B cell (primary cell): ENCODE measurements at regions not wholly inside any gene's neighbourhood (a gene's known extent, or its start where the extent isn't known, plus 50 kb on each side); places are given as distances from the start of the nearest gene placed in this dataset.
A peak's percentile ranks its signal among the peaks of the same experiment; 100 is the strongest.

Experiments used
- ATAC-seq: fragments of 200-7000 bp; cut with Tn5 transposase; one replicate; pipeline ENCODE4 v1.10.0; 2021; ENCODE audit warnings: low read depth, mild to moderate bottlenecking, moderate number of reproducible peaks, moderate library complexity
- CTCF ChIA-PET: fragments of 350-600 bp; sonication (Branson Sonifier 250); formaldehyde crosslinking; loops from one replicate; lab custom pipeline; 2021; ENCODE audit warnings: antibody characterized with exemption, inconsistent platforms; lab: Charles Lee
- POLR2A ChIA-PET: fragments of 350-600 bp; sonication (Branson Sonifier 250); formaldehyde crosslinking; loops from one replicate; lab custom pipeline; 2021; ENCODE audit warnings: antibody characterized with exemption; lab: Charles Lee
- DNase-seq: peaks from one replicate; pipeline ENCODE4 v3.0.0; 2013
- H2AFZ ChIP-seq: 2 replicates; pipeline ENCODE4 v1.6.1; 2012; ENCODE audit warnings: mild to moderate bottlenecking, low read depth, low read length; ENCODE audit not compliant: insufficient read depth, poor library complexity, severe bottlenecking
- H3K27ac ChIP-seq, 2 donors: 1 replicate in 1 of 2; 2 replicates in 1 of 2; pipeline ENCODE4 v1.5.1; 2012 to 2013; ENCODE audit warnings: low read length in 2 of 2, mild to moderate bottlenecking in 2 of 2, moderate library complexity in 1 of 2
- H3K27me3 ChIP-seq, 4 experiments: fragments of 200-600 bp in 1 of 4; sonication (generic) in 1 of 4; replicated peaks in 1 of 4; 1 replicate in 2 of 4; 2 replicates in 2 of 4; pipeline versions ENCODE4 v1.6.1 to v1.7.0; 2013 to 2016; ENCODE audit warnings: low read length in 3 of 4, mild to moderate bottlenecking in 2 of 4, mixed read lengths in 1 of 4, moderate library complexity in 1 of 4; ENCODE audit not compliant: insufficient read depth in 4 of 4, control insufficient read depth in 3 of 4; ENCODE audit errors: control extremely low read depth in 1 of 4
- H3K36me3 ChIP-seq, 2 experiments: replicated peaks in 1 of 2; 1 replicate in 1 of 2; 2 replicates in 1 of 2; pipeline versions ENCODE4 v1.6.1 to v1.7.1; 2013; ENCODE audit warnings: low read length in 1 of 2; ENCODE audit not compliant: insufficient read depth in 2 of 2, control insufficient read depth in 1 of 2; ENCODE audit errors: control extremely low read depth in 1 of 2, extremely low read depth in 1 of 2
- H3K4me1 ChIP-seq, 2 donors: fragments of 200-600 bp in 1 of 2; sonication (generic) in 1 of 2; 1 replicate in 1 of 2; 2 replicates in 1 of 2; pipeline versions ENCODE4 v1.5.1 to v1.6.1; 2013 to 2017; ENCODE audit warnings: low read length in 2 of 2; ENCODE audit not compliant: control insufficient read depth in 2 of 2, insufficient read depth in 2 of 2
- H3K4me2 ChIP-seq: replicated peaks from 2 replicates; pipeline ENCODE3; 2012; ENCODE audit warnings: mild to moderate bottlenecking, low read depth, low read length; ENCODE audit not compliant: poor library complexity, severe bottlenecking
- H3K4me3 ChIP-seq, 5 experiments: fragments of 200-600 bp in 1 of 5; sonication (generic) in 1 of 5; 1 replicate in 3 of 5; 2 replicates in 2 of 5; pipeline versions ENCODE4 v1.5.1 to v1.7.0; 2011 to 2016; ENCODE audit warnings: low read length in 4 of 5, mild to moderate bottlenecking in 4 of 5, low read depth in 2 of 5, control low read depth in 1 of 5, moderate library complexity in 1 of 5; ENCODE audit not compliant: insufficient read depth in 1 of 5; ENCODE audit errors: control extremely low read depth in 1 of 5, extremely low read depth in 1 of 5
- H3K79me2 ChIP-seq: fragments of 200-600 bp; sonication (generic); one replicate; pipeline ENCODE4 v1.6.0; 2016; ENCODE audit warnings: low read length; ENCODE audit not compliant: control insufficient read depth, insufficient read depth
- H3K9ac ChIP-seq: fragments of 200-600 bp; sonication (generic); 2 replicates; pipeline ENCODE4 v1.6.1; 2017; ENCODE audit warnings: mild to moderate bottlenecking, low read length, moderate library complexity
- H3K9me3 ChIP-seq, 3 donors: one replicate each; pipeline versions ENCODE4 v1.6.1 to v1.7.1; 2013; ENCODE audit warnings: low read length in 2 of 3; ENCODE audit not compliant: control insufficient read depth in 2 of 3, insufficient read depth in 1 of 3; ENCODE audit errors: control extremely low read depth in 1 of 3
- H4K20me1 ChIP-seq: 2 replicates; pipeline ENCODE4 v1.6.0; 2012; ENCODE audit warnings: mild to moderate bottlenecking, low read length; ENCODE audit not compliant: insufficient read depth, control insufficient read depth, poor library complexity, severe bottlenecking
- H3K27ac Mint-ChIP-seq: one replicate; pipeline ENCODE4 v1.8.0; 2021; ENCODE audit warnings: mixed read lengths
- H3K27me3 Mint-ChIP-seq: one replicate; pipeline ENCODE4 v1.8.0; 2021; ENCODE audit warnings: mixed read lengths
- H3K4me1 Mint-ChIP-seq: one replicate; pipeline ENCODE4 v1.8.0; 2021; ENCODE audit warnings: mixed read lengths
- H3K4me3 Mint-ChIP-seq: one replicate; pipeline ENCODE4 v1.8.0; 2021; ENCODE audit warnings: mixed read lengths
- H3K9me3 Mint-ChIP-seq: one replicate; pipeline ENCODE4 v1.8.0; 2022; ENCODE audit warnings: mixed read lengths; ENCODE audit not compliant: insufficient read depth
- EZH2 ChIP-seq: IDR thresholded peaks from 2 replicates; pipeline ENCODE4 v1.6.1; 2012; ENCODE audit warnings: borderline replicate concordance, low read depth, mild to moderate bottlenecking, moderate library complexity, low read length; ENCODE audit not compliant: insufficient read depth, poor library complexity, severe bottlenecking
- WGBS: methylation state at CpG from one replicate; pipeline ENCODE4 v1.1.5; 2013; ENCODE audit warnings: missing lambda C conversion rate; ENCODE audit not compliant: insufficient coverage; 5-methylcytosine and 5-hydroxymethylcytosine counted together
- intact Hi-C: fragments of 100-400 bp; cut with micrococcal nuclease; formaldehyde crosslinking; loops from one replicate; pipeline ENCODE4 v1.10.0; 2022
- TF ChIP-seq, protein P1 (sequence below): fragments of 200-600 bp; IDR thresholded peaks from one replicate; pipeline ENCODE4 v1.8.0; 2022; ENCODE audit warnings: antibody characterized with exemption, mild to moderate bottlenecking

DNA sequence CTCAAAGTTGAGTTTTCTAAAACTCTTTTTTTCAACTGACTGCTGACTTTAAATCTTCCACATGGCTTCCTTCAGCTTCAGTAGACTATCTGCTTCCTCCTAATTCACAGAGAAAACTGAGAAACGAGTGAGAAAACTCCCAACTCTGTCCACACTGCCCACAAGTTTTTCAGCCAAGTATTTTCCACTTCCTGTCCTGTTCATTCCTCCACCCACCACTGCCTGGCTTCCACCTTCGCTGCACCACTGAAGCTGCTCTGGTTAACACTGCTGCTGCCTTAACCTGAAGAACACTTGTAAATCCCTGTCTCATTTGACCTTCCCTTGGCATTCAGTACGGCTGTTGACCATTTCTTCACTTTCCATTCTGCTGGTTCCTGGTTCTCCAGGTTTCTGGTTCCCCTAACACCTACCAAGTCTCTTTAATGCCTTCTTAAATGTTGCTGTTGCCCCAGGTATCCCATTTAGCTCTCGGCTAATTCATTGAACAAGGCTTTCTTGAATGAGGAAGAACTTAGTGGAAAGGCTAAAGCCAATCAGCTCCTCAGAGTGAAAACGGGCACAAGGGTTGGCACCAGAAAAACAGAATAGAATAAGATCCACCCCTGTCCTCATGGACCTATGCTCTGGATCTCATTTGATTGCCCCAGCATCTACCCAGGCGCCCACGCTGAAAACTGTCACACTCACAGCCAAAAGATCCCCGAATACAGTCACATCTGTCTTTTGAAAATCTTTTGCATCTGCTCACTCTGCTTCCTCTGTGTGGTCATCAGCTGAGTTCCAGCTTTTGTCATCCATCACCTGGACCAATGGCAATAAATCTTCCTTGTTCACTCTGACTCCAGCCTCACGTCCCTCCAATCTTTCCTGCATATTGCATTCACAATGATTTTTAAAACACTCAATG lies 104.4 kb upstream of the TAB2 start:
- DNase-seq (no peak), ATAC-seq (no peak)
- H3K79me2 ChIP-seq: no peaks in the 10 kb centered on the region
- H3K4me1 Mint-ChIP-seq: peaks cover 20% of the 10 kb centered on the region
- 19% methylated on average over 8 of the region's 9 CpGs for WGBS
- intact Hi-C loops: loop anchor here (5.0 kb wide), 1 partner anchor 34 kb away; no protein-coding TSS in a partner anchor
- no peak overlapping the region for H3K27ac ChIP-seq
- H3K4me1 ChIP-seq: peaks cover 28 to 32% of the 10 kb centered on the region in 2 donors
- ChIA-PET POLR2A (interaction anchor here (0.6 kb wide), 1 partner anchor 773 kb away, joined by 5 read pairs; no protein-coding TSS in a partner anchor), CTCF (interaction anchor here (1.0 to 1.4 kb wide), 2 partner anchors 12 to 219 kb away, joined by 3 read pairs; no protein-coding TSS in a partner anchor)
- no peaks in the 10 kb centered on the region for H4K20me1 ChIP-seq
- no peak overlapping the region for H3K27ac Mint-ChIP-seq
- peak overlapping the region; percentile 31 for H2AFZ ChIP-seq
- H3K9me3 Mint-ChIP-seq: no peaks in the 10 kb centered on the region
- H3K4me3 ChIP-seq: no peak overlapping the region
- no peaks in the 10 kb centered on the region for H3K9me3 ChIP-seq
- H3K36me3 ChIP-seq: no peaks in the 10 kb centered on the region
- no peaks in the 10 kb centered on the region for H3K27me3 Mint-ChIP-seq
- no peaks in the 10 kb centered on the region for H3K27me3 ChIP-seq
- no peak overlapping the region for H3K4me3 Mint-ChIP-seq
- H3K9ac ChIP-seq: no peak overlapping the region
- no peak for TF ChIP-seq EZH2
- TF ChIP-seq, protein P1, sequence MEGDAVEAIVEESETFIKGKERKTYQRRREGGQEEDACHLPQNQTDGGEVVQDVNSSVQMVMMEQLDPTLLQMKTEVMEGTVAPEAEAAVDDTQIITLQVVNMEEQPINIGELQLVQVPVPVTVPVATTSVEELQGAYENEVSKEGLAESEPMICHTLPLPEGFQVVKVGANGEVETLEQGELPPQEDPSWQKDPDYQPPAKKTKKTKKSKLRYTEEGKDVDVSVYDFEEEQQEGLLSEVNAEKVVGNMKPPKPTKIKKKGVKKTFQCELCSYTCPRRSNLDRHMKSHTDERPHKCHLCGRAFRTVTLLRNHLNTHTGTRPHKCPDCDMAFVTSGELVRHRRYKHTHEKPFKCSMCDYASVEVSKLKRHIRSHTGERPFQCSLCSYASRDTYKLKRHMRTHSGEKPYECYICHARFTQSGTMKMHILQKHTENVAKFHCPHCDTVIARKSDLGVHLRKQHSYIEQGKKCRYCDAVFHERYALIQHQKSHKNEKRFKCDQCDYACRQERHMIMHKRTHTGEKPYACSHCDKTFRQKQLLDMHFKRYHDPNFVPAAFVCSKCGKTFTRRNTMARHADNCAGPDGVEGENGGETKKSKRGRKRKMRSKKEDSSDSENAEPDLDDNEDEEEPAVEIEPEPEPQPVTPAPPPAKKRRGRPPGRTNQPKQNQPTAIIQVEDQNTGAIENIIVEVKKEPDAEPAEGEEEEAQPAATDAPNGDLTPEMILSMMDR: no peak
- peak overlapping the region; percentile 12 for H3K4me2 ChIP-seq

DNA sequence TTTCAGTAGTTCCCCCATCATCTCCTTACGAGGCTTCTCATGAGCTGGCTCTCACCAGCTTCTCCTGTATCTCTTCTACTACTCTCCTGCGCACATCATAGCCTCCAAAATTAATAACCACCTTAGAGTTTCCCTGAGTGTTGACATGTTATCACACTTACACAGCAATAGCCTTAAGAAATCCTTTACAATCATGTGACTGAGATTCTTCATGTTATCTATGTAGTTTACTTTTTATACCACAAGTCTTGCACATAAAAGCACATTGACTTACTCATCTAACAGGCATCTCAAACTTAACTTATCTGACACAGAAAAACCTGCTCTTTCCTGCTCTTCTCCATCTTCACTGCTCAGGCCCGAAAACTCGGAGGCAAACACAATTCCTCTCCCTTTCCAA lies 103.7 kb upstream of the TAB2 start:
- Histone ChIP-seq H3K9ac (no peak overlapping the region), H3K79me2 (no peaks in the 10 kb centered on the region), H3K9me3 (no peaks in the 10 kb centered on the region), H3K27me3 (no peaks in the 10 kb centered on the region), H3K4me3 (no peak overlapping the region), H3K27ac (no peak overlapping the region), H4K20me1 (no peaks in the 10 kb centered on the region), H3K4me2 (no peak overlapping the region), H3K4me1 (peaks cover 28 to 32% of the 10 kb centered on the region in 2 donors), H3K36me3 (no peaks in the 10 kb centered on the region), H2AFZ (peak overlapping the region; percentile 31)
- TF ChIP-seq EZH2: no peak
- TF ChIP-seq, protein P1: no peak
- Mint-ChIP-seq H3K9me3 (no peaks in the 10 kb centered on the region), H3K4me3 (no peak overlapping the region), H3K27ac (no peak overlapping the region), H3K27me3 (no peaks in the 10 kb centered on the region), H3K4me1 (peaks cover 22% of the 10 kb centered on the region)
- DNase-seq: no peak
- ATAC-seq: no peak
- intact Hi-C loops: loop anchor here (5.0 kb wide), 1 partner anchor 33 kb away; no protein-coding TSS in a partner anchor
- POLR2A ChIA-PET: interaction anchor here (0.6 kb wide), 1 partner anchor 773 kb away, joined by 5 read pairs; no protein-coding TSS in a partner anchor
- WGBS: 88% methylated on average over 3 of the region's 4 CpGs
- CTCF ChIA-PET: interaction anchor here (1.0 to 1.4 kb wide), 2 partner anchors 11 to 218 kb away, joined by 3 read pairs; no protein-coding TSS in a partner anchor
